ENCODE measurements at regions not wholly inside any gene's neighbourhood (a gene's known extent, or its start where the extent isn't known, plus 50 kb on each side); places are given as distances from the start of the nearest gene placed in this dataset.
"Not testable (repeated sequence)": the region's sequence is repeated elsewhere in the genome, so short reads cannot be mapped to it uniquely, and the experiment has no call there.

DNA sequence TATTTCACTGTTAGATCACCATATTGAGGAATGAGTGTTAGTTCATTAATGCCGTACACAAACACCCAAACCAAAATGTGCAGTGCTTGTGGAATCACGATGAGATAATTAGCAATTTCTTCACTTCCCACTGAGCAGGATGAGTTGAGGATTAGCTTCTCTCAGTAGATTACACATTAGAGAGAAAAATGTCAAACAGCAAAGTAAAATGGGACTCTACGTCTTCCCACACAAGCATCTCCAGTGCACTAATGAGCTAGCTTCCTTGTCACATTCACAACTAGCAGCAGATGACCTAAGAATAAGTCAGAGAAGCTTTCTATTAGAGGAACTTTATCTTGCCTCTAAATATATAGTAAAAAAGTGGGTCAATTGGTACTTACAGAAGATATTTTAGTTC lies 926.9 kb downstream of the TSN start:
- no peak for DNase-seq

DNA sequence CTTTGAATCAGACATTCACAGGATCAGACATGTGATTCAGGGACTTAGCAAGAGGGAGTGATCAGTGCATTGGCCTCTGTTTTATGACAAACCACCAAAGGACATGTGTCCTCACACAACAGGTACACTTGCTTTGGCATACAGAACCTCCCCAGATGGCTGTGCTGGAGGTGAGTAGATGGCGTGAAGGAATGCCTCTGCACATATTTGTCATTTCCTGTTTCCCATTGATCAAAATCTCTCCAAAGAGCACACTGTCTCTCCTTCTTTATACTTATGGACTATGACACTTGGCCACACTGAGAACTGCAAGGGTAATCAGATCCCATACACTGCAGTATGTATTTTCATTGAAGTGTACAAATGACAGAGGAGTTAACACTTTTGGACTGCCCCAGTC lies 927.6 kb downstream of the TSN start:
- no peak for DNase-seq

DNA sequence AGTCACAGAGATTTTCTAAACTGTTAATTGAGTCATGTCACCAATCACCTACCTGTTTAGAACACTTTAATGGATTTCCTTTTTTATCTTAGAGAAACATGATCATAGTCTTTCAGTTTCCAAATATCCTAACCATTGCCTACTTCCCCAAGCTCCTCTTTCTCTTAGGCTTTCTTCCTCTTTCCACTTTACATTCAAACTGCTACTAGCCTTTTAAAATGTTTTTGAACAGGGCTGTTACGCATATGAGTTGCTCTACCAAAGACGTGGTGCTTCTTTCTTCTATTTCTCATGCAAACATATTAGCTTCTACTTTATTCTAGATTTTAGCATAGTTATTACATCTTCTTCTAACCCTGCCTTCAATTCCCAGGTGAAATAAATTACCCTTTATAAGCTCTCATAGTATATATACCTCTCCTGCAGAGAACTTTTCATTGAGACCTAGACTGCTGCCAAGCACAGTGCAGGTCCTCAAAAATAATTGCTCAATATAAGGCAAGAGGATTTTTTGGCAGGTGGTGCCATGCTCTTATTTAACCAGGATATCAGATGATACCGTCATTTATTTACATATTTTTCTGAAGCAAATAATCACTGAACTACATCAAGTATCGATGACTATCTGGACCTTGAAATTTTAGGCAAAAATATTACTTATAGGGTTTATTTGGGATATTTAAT lies 937.1 kb downstream of the TSN start:
- no peak for DNase-seq

DNA sequence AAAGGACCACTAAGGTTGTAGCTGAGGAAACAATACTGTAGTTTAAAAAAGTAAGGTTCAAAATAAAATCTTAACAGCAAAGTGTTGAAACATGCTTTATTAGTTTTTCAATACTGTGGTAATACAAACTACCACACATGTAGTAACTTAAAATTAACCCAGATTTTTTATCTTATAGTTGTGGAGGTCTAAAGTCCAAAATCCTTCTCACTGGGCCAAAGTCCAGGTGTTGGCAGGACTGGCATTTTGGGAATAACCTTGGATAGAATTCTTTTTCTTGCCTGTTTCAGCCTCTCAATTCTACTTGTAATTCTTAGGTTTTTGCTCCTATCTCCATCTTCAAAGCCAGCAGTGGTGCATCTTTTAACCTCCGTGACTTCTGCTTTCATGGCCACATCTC lies 942.0 kb downstream of the TSN start:
- DNase-seq = no peak

DNA sequence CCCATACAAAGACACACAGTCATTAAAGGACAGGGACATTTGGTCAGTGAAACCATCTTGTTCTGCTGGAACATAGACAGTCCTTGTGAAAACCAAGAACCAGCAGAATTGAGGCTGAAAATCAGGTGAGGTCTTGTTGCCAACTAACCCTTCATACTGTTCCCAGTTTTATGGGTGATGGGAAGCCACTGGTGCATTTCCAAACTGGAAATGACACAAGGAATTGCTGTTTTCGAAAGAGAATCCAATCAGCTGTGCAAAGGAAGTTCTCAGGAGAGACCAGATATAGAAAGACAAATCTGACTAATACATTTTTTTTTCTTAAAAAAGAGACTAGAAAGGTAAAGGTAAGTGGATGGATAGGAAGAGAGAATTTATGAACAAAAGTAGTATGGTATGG lies 948.2 kb downstream of the TSN start:
- no peak for DNase-seq

DNA sequence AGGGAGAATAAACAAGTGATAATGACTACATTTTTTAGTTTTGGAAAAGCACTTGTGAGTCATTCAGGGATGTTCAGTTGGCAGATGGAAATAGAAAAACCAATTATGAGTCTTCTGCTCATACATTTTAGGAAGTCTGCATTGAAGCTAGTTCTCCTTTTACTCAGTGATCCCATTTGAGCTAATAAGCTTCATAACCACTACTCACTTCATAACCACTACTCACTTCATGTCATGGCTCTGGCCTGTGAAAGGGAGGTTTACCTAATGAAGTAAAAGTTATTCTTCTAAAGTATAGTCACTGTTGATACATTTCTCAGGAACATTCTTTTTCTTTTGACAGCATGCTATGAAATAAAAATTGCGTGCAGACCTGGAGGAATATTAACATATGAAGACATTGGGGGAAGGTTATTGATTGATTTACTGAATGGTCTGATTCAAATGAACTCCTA lies 948.7 kb downstream of the TSN start:
- DNase-seq = no peak

DNA sequence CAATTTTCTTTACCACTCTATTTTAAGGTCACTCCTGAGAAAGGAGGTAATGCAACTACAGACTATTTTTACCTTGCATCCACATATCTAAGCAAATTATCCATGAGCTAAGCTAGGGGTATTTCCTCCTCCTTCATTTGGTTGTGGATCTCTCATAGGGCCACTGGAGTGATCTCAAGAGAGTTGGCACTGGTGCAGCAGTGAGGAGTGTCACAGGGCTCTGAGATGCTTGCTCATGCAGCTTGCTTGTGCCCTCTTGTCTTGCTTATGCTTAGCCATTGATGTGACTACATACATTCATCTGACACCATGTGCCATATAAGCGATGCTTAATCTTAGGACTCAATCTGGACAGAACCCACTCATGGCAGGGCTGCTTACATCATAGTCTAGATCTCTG lies 950.3 kb downstream of the TSN start:
- no peak for DNase-seq

DNA sequence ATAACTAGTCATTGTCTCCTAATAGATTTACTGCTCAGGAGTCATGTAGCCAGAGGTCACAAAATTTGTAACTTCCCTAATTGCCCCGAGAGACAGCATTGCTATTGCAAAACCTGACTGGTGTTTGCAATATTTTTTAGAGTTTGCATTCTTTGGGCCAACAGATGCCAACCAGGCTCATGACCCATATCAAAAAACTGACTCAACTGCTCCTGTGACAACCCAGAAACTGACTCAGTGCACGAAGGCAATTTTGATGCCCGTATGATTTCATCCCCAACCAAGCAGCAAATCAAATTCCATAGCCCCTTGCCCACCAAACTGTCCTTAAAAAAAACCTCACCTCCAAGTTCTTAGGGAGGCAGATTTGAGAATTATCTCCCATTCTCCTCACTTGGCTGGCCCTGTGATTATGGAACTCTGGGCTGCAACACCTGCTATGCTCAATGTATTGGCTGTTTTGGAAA lies 951.3 kb downstream of the TSN start:
- DNase-seq = no peak

DNA sequence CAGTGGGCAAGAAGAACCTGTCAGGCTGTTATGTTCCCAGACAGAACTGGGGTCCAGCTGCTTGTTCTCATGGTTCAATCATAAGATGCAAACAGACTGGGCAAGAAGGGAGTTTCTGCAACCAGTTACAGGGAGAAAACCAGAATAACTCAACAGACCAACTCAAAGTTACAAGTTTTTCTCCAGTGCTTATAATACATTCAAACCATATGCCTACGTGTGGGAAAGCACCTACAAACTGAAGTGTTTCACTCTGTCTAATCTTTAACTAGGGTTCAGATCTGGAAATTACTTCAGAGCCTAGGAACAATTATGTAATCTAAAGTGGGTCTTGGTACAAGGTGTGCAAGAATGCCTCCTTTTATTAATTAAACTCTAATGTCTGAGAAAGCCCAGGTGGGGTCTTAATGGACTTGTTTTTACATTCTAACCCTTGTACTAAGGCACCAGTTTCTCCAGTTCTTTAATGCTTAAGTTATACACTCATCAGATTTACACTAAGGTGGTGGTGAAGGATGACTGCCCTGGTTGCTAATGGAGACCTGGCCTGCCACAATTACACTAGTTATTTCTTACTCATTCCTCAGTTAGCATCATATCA lies 951.9 kb downstream of the TSN start:
- DNase-seq = no peak

DNA sequence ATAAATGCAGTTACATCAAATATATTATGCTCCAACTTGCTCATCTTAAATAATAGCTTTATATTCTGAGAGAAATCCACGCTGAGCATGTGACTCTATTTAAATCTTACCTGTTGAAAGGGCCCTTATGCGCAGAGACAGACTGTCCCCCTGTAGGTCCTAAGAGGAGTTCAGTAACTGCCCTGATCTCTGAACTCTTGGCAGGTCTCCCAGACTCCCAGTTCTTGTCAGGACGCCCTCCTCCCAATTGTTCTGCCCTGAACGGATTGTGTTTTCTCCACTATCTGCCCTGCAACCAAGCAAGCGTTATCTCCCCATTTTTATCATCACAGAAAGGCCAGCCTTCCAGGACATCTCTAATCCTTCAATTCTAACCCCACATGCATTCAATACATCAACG lies 954.6 kb downstream of the TSN start:
- DNase-seq = no peak

DNA sequence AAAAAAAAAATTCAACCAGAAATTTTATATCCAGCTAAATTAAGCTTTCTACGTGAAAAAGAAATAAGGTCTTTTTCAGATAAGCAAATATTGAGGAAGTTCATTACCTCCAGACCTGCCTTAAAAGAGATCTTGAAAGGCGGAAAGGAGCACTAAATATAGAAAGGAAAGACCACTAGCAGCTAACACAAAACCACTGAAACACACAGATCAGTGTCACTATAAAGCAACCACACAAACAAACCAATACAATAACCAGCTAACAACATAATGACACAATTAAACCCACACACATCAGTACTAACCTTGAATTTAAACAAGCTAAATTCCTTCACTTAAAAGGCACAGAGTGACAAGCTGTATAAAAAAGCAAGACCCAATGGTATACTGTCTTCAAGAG lies 958.3 kb downstream of the TSN start:
- no peak for DNase-seq

DNA sequence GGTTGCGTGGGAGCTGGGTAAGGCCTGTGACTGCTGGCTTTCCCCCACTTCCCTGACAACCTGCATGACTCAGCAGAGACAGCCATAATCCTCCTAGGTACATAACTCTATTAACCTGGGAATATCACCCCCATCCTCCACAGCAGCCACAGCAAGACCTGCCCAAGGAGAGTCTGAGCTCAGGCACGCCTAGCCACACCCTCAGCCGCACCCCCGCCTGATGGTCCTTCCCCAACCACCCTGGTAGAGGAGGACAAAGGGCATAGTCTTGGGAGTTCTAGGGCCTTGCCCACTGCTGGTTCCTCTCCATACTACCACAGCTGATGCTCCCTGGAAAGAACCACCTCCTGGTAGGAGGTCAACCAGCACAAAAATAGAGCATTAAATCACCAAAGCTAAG lies 965.4 kb downstream of the TSN start:
- not testable (repeated sequence) for DNase-seq

DNA sequence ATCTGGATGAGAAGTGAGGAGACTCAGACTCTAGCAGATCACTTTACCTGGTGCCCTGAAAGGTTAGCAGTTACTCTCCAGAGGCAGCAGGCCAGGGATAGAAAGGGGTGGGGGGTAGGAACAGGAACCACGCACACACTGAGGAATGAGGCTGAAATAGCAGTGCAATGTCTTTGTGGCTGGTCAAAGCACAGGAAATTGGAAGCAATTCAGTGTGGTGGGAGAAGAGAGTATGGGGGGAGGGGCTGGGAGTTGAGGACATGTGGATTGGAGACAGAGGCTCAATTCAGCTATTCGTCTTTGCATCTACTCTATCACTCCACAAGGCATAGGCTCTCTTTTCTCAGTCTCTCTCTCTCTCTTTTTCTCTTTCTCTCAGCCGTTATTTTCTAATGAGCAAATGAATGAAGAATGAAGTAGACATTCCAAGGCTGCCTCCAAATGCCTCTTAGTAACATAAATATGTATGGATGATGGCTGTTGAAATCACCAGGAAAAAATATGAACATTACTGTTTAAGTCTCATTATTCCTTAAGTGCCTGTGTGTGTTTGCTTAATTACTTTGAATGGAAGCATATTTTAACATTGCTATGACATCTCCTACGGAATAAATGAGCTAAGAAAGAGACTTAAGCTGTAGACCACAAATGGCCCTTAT lies 979.4 kb downstream of the TSN start:
- DNase-seq = no peak

DNA sequence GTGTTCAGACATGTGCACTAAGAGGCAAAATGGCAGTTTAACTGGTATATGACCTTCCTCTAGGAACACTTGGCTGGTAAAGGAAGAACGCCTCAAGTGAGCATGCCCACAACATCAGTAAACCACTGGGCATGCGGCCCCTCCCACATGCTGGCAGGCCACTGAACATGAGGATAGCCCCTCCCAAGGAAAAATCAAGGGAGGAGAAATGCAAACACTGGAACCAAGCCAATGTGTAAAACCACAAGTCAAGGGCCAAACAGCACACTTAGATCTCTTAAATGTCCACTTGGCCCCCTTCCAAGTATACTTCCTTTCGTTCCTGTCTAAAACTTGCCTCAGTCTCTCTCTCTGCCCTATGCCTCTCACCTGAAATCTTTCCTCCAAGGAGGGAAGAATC lies 980.8 kb downstream of the TSN start:
- no peak for DNase-seq

DNA sequence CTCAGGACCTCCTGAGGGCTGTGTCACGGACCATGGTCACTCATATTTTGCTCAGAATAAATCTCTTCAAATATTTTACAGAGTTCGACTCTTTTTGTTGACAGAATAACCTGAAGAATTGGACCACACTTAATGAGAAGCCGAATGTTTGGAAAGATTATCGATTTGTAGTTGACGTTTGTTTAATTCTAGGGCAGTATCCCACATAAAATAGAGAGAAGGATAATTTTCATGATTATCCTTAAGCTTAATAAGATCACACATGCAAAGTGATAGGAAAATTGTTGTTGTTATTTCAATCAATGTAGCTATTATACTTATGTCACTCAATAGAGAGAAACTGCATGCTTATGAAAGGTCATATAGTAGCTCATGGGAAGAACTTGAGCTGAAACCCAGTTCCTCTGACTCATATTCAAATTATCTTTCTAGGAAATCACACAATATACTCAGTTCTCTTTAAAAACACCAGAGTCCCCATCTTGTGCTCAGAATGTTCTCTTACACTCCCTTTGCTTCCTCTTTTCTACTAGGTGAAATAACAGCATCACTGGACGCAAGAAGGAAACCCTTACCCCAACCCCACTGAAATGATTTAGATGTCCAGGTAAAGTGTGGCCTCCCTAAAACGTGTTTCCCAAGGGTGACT lies 982.1 kb downstream of the TSN start:
- no peak for DNase-seq

DNA sequence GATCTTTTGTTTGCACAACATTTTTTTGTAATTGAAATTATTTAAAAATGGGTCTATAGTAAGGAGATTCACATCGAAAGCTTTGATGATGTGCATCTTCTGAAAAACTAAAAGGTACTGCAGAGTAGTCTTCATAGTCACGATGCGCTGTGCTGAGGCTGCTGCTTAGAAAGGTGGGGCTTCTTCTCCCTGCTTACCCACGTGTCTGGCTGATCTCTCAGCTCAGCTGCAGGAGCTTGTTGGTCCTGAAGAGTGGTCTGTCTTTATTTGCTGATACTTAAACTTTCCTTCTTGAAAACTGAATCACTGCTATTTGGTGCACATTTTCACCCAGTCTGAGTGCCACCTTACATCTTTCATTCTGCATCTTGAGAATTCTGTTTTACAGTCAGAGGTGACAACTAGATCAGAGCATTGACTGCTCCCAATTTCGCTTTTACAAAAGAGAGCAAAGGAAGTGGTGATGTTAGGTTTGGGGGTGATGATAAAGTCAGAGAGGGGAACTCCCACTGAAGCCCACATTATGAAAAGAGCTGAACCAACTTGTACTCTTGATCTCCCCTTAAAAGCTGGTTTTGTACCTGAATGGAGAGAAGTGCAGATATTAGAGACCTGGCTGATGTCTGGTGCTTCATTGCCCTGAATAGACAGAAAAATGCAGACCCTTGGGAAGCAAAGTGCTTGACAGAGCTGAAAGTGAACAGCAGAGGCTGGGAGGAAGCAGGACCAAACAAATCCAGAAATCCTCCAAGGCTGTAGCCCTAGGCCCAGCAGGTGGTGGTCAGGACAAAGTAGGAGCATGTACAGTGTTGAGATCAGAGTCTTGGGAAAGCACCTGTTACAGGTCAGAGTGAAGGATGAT lies 984.5 kb downstream of the TSN start:
- no peak for DNase-seq

DNA sequence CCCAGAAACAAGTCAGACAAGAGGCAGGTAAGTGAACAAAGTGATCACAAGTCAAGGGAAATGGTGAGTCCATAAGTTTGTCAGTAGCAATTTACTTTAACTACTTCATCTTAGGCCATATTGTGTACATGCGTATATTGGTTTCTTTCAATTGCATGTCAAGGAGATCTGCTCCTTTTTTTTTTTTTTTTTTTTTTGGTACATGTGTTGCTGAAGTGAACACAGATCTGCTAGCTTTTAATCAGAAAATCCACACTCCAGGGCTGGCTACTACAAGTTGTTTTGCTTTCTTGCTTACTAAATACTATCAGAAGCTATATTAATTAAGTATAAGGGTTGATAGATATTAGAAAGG lies 985.1 kb downstream of the TSN start:
- DNase-seq = no peak

DNA sequence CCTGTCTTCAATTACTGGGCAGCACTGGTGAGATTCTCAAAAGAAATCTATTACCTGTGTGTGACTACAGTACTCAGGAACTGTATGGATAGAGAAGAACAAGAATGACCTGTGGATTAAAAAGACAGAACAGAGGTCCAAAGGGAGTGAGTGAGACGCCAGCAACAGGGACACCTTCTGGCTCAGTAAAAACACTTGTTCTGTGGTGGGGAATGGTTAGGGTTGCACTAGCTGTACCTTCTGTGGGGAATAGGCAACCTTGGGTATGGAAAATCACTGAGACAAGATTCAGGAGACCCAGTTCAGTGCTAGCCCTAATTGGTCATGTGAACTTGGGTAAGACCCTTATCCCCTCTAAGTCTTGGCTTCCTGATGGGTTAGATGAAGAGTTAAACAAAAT lies 986.0 kb downstream of the TSN start:
- no peak for DNase-seq

DNA sequence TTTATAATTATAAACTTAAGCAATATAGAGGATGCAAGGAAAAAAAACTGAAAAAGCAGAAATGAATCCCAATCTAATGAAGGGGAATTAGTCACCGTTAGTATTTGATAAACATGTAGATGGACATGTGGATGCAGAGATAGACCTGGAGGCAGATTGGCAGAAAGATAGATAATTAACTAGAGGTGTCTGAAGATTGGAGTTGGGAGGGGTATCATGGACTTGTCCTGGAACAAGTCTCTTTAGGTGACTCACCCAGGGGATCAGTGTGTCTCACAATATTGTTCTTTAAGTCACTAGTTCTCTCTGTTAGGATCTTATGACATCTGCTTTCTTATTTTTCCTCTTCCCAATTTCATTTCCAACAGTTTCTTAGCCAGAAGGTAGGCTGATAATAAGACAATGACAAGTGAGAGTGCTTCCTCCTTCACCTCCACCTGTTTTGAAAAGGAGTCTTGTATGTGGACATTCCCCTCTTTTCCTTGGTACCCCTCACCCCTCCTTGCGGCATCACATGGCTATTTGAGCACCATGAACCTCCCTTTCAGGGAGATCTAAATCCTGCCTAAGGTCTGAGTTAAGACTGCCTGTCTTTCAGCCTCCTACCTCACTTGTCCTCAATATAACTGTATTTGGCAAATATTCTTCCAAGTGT lies 987.7 kb downstream of the TSN start:
- no peak for DNase-seq

DNA sequence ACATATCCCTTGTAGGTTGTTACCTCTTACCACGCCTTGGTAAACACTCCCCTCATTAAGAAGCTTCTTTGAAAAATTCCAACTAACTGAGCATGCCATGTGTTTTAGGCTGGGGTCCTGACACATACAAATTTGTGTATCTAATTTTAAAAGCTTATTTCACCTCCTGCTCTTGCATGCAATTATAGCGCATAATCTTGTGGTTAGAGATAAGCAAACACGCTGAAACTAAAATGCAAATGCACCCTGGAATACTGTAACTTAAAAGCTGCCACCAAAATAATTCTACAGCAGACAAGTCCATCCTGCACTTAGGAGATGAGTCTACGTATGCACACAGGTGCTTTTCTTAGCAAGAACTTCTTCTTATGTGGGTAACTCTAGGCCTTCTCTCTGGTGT lies 990.2 kb downstream of the TSN start:
- DNase-seq = no peak

DNA sequence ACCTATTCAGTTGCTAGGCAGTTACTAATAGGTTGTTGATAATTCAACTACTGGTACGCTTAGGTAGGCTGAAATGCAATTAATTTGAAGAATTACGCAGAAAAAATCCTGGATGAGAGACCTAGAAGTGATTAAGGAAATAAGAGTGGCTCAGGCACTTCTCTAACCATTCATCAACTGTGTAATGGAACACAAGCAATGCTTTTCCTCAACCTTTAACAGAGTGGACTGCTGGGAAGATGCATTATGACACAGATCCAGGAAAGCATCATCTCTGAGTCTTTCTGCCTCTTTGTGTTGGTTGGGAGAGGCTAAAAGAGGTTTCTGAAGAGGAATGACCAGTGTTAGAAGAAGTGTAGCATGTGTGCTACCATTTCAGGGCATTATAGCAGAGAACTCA lies 992.2 kb downstream of the TSN start:
- DNase-seq = no peak

DNA sequence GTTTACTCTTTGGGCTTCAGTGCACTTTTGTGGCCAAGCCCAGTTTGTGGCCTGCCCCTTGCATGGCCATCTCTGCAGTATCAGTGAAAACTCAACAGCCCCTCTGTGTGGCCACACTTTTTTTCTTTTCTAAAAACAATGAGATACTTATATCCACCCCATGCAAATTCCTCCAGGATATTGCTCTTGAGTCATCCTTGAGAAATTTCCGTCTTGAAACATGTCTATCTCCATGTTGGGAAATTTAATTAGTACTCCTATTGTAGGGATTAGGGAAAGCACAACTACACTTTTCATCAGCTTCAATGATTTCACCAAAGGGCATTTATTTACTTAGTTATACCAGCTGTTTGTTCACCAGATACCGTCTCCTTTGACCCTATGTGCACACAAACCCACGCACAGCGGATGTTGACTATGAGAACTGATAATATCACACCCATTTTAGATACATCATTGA lies 993.1 kb downstream of the TSN start:
- DNase-seq = no peak
